Progenitor cell of endocrine pancreas (in vitro differentiated cells): ENCODE measurements at regions not wholly inside any gene's neighbourhood (a gene's known extent, or its start where the extent isn't known, plus 50 kb on each side); places are given as distances from the start of the nearest gene placed in this dataset.

Experiments
- DNase-seq: peaks from one replicate; pipeline ENCODE4 v3.0.0; 2021; ENCODE audit warnings: low spot score; ENCODE audit not compliant: unreplicated experiment
- H3K27ac Mint-ChIP-seq: 2 replicates; pipeline ENCODE4 v1.8.0; 2021; ENCODE audit warnings: mild to moderate bottlenecking, moderate library complexity, mixed read lengths
- H3K27me3 Mint-ChIP-seq: 2 replicates; pipeline ENCODE4 v1.8.0; 2021; ENCODE audit warnings: mixed read lengths
- H3K36me3 Mint-ChIP-seq: 2 replicates; pipeline ENCODE4 v1.8.0; 2022; ENCODE audit warnings: mixed read lengths; ENCODE audit not compliant: insufficient read depth
- H3K4me1 Mint-ChIP-seq: 2 replicates; pipeline ENCODE4 v1.8.0; 2021; ENCODE audit warnings: low read depth, mixed read lengths
- H3K4me3 Mint-ChIP-seq: 2 replicates; pipeline ENCODE4 v1.8.0; 2021; ENCODE audit warnings: low read depth, mild to moderate bottlenecking, moderate library complexity, mixed read lengths
- H3K9me3 Mint-ChIP-seq: 2 replicates; pipeline ENCODE4 v1.8.0; 2021; ENCODE audit warnings: low read depth, mixed read lengths
- CTCF ChIP-seq: fragments of 200-600 bp; sonication (generic); IDR thresholded peaks from one replicate; pipeline ENCODE4 v1.5.0; 2021; ENCODE audit warnings: antibody characterized with exemption, mild to moderate bottlenecking; ENCODE audit not compliant: unreplicated experiment

- Mint-ChIP-seq H3K4me3 (no peak overlapping the region), H3K9me3 (peaks cover 6% of the 10 kb centered on the region), H3K27me3 (no peaks in the 10 kb centered on the region), H3K4me1 (no peaks in the 10 kb centered on the region), H3K27ac (no peak overlapping the region), H3K36me3 (no peaks in the 10 kb centered on the region)
- no peak for DNase-seq
- TF ChIP-seq CTCF, result no peak
Observed at GRCh38 chr4:60209588-60209987, 990.5 kb upstream of the ADGRL3 start.

- no peaks in the 10 kb centered on the region for H3K27me3 Mint-ChIP-seq
- DNase-seq, result no peak
- no peaks in the 10 kb centered on the region for H3K36me3 Mint-ChIP-seq
- no peaks in the 10 kb centered on the region for H3K4me1 Mint-ChIP-seq
- H3K27ac Mint-ChIP-seq, result no peak overlapping the region
- no peak overlapping the region for H3K4me3 Mint-ChIP-seq
- no peaks in the 10 kb centered on the region for H3K9me3 Mint-ChIP-seq
- no peak for TF ChIP-seq CTCF
Observed at GRCh38 chr4:60215906-60216305, 984.2 kb upstream of the ADGRL3 start.

- Mint-ChIP-seq H3K36me3 (no peaks in the 10 kb centered on the region), H3K9me3 (no peaks in the 10 kb centered on the region), H3K27me3 (no peaks in the 10 kb centered on the region), H3K4me1 (no peaks in the 10 kb centered on the region), H3K27ac (no peak overlapping the region), H3K4me3 (no peak overlapping the region)
- no peak for TF ChIP-seq CTCF
- DNase-seq, result no peak
Observed at GRCh38 chr4:60216752-60217151, 983.4 kb upstream of the ADGRL3 start.

GRCh38 chr4:60221866-60222265 lies 978.3 kb upstream of the ADGRL3 start:
- Mint-ChIP-seq H3K27me3 (no peaks in the 10 kb centered on the region), H3K27ac (no peak overlapping the region), H3K4me3 (no peak overlapping the region), H3K9me3 (no peaks in the 10 kb centered on the region), H3K36me3 (no peaks in the 10 kb centered on the region), H3K4me1 (no peaks in the 10 kb centered on the region)
- no peak for DNase-seq
- TF ChIP-seq CTCF, result no peak

- Mint-ChIP-seq H3K27me3 (no peaks in the 10 kb centered on the region), H3K36me3 (no peaks in the 10 kb centered on the region), H3K4me1 (no peaks in the 10 kb centered on the region), H3K9me3 (no peaks in the 10 kb centered on the region), H3K27ac (no peak overlapping the region), H3K4me3 (no peak overlapping the region)
- no peak for DNase-seq
- TF ChIP-seq CTCF, result no peak
Observed at GRCh38 chr4:60223208-60223923, 976.8 kb upstream of the ADGRL3 start.
